ENCODE measurements at regions not wholly inside any gene's neighbourhood (a gene's known extent, or its start where the extent isn't known, plus 50 kb on each side); places are given as distances from the start of the nearest gene placed in this dataset.
A peak's percentile ranks its signal among the peaks of the same experiment; 100 is the strongest.
"Not testable (repeated sequence)": the region's sequence is repeated elsewhere in the genome, so short reads cannot be mapped to it uniquely, and the experiment has no call there.

DNA sequence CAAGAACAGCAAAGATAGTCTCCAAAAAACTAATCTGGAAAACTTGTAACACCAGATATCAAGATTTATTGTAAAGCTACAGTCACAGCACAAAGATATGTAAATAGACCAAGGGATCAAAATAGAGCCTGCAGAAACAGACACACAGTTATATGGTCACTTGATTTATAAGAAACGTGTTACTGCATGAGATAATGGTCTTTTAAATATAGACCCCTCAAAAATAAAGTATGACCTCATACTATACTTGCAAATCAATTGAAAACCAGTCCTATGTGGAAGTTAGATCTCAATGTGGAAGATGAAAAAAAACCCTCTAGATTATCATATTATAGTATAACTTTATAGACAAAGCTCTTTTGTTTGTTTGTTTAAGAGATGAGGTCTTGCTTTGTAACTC, 247.3 kb upstream of the CNR1 start:
- WGBS (ENCODE audit: insufficient coverage, insufficient replicate concordance, low lambda C conversion rate, missing lambda C conversion rate), result 0% methylated on average over 1 of the region's 1 CpG
- no peaks in the 10 kb centered on the region for H3K27me3 ChIP-seq (replicated peaks in 1 of 2; ENCODE audit: control insufficient read depth in 2 of 2, insufficient read depth in 2 of 2, low read length in 1 of 2)
- no peaks in the 10 kb centered on the region for H3K9me3 ChIP-seq (replicated peaks; ENCODE audit: control insufficient read depth, insufficient read depth, low read length)
- TF ChIP-seq IKZF1 (conservative IDR thresholded peaks at IDR 0.05), result no peak
- no peak for TF ChIP-seq CBX3 (IDR thresholded peaks at IDR 0.05; ENCODE audit: borderline replicate concordance, low read depth)
- TF ChIP-seq STAT3 (IDR thresholded peaks at IDR 0.05; ENCODE audit: low read depth, low read length), result no peak
- 0 out of 2 replicates have a peak, but pooled peaks have one; percentile 26 for TF ChIP-seq ATF7 (IDR thresholded peaks at IDR 0.05; ENCODE audit: low read depth)
- no peak for TF ChIP-seq GABPA (IDR thresholded peaks at IDR 0.05; ENCODE audit: low read depth)
- FAIRE-seq, result no peak
- in situ Hi-C loops (cut with MboI) (no loop called here), intact Hi-C loops (cut with micrococcal nuclease; ENCODE audit: unreplicated experiment) (no loop called here)
- ChIA-PET SMC1A (ENCODE audit: uncharacterized antibody, unreplicated experiment) (interaction anchor here (1.3 kb wide), 1 partner anchor 57 kb away, joined by 3 read pairs; no protein-coding TSS in a partner anchor), CTCF (no interaction called here), POLR2A (no interaction called here), RAD21 (ENCODE audit: unreplicated experiment) (interaction anchor here (0.6 kb wide), 1 partner anchor 479 kb away, joined by 3 read pairs; no protein-coding TSS in a partner anchor)
- no peaks in the 10 kb centered on the region for H4K20me1 ChIP-seq (ENCODE audit: control insufficient read depth, insufficient read depth)
- H3K4me3 ChIP-seq, result no peak overlapping the region
- H3K36me3 ChIP-seq (ENCODE audit: control insufficient read depth in 2 of 2, insufficient read depth in 2 of 2, low read length in 1 of 2), result no peaks in the 10 kb centered on the region
- H2AFZ ChIP-seq (ENCODE audit: control insufficient read depth, low read depth, low read length), result no peak overlapping the region
- DNase-seq (ENCODE audit: low read depth, low spot score), result no peak
- H3K79me2 ChIP-seq (ENCODE audit: control insufficient read depth, insufficient read depth, low read length), result no peaks in the 10 kb centered on the region
- BruUV-seq (replicated peaks), result no TSS peak
- no peaks in the 10 kb centered on the region for H3K4me1 ChIP-seq (ENCODE audit: control insufficient read depth, insufficient read depth, low read length)
- no peak for ATAC-seq
- H3K27ac ChIP-seq (ENCODE audit: control insufficient read depth, insufficient read depth), result no peak overlapping the region
- no peak overlapping the region for H3K4me2 ChIP-seq (ENCODE audit: control insufficient read depth, insufficient read depth)
- no peak overlapping the region for H3K9ac ChIP-seq (ENCODE audit: control insufficient read depth, insufficient read depth, low read length)

DNA sequence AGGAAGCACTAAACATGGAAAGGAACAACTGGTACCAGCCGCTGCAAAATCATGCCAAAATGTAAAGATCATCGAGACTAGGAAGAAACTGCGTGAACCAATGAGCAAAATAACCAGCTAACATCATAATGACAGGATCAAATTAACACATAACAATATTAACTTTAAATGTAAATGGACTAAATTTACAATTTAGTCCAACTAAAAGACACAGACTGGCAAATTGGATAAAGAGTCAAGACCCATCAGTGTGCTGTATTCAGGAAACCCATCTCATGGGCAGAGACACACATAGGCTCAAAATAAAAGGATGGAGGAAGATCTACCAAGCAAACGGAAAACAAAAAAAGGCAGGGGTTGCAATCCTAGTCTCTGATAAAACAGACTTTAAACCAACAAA, 242.2 kb upstream of the CNR1 start:
- RAD21 ChIA-PET (ENCODE audit: unreplicated experiment); H4K20me1 ChIP-seq (ENCODE audit: control insufficient read depth, insufficient read depth); POLR2A ChIA-PET; H2AFZ ChIP-seq (ENCODE audit: control insufficient read depth, low read depth, low read length); H3K27me3 ChIP-seq (replicated peaks in 1 of 2; ENCODE audit: control insufficient read depth in 2 of 2, insufficient read depth in 2 of 2, low read length in 1 of 2); H3K4me1 ChIP-seq (ENCODE audit: control insufficient read depth, insufficient read depth, low read length); H3K79me2 ChIP-seq (ENCODE audit: control insufficient read depth, insufficient read depth, low read length); CTCF ChIA-PET; H3K9me3 ChIP-seq (replicated peaks; ENCODE audit: control insufficient read depth, insufficient read depth, low read length); H3K27ac ChIP-seq (ENCODE audit: control insufficient read depth, insufficient read depth); H3K36me3 ChIP-seq (ENCODE audit: control insufficient read depth in 2 of 2, insufficient read depth in 2 of 2, low read length in 1 of 2); FAIRE-seq; H3K4me3 ChIP-seq; ATAC-seq; in situ Hi-C loops (cut with MboI); DNase-seq (ENCODE audit: low read depth, low spot score); H3K9ac ChIP-seq (ENCODE audit: control insufficient read depth, insufficient read depth, low read length); BruUV-seq (replicated peaks); intact Hi-C loops (cut with micrococcal nuclease; ENCODE audit: unreplicated experiment); H3K4me2 ChIP-seq (ENCODE audit: control insufficient read depth, insufficient read depth): not testable (repeated sequence)
- 46% methylated on average over 3 of the region's 4 CpGs for WGBS (ENCODE audit: insufficient coverage, insufficient replicate concordance, low lambda C conversion rate, missing lambda C conversion rate)
- SMC1A ChIA-PET (ENCODE audit: uncharacterized antibody, unreplicated experiment), result interaction anchor here (0.6 to 0.8 kb wide), 2 partner anchors 9 to 498 kb away, joined by 3 read pairs; no protein-coding TSS in a partner anchor

DNA sequence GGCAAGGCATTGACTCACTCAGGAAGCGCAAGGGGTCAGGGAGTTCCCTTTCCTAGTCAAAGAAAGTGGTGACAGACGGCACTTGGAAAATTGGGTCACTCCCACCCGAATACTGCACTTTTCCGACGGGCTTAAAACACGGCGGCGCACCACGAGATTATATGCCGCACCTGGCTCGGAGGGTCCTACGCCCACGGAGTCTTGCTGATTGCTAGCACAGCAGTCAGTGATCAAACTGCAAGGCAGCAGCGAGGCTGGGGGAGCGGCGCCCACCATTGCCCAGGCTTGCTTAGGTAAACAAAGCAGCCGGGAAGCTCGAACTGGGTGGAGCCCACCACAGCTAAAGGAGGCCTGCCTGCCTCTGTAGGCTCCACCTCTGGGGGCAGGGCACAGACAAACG, 240.5 kb upstream of the CNR1 start:
- BruUV-seq (replicated peaks); H3K4me3 ChIP-seq; ATAC-seq; POLR2A ChIA-PET; SMC1A ChIA-PET (ENCODE audit: uncharacterized antibody, unreplicated experiment); H4K20me1 ChIP-seq (ENCODE audit: control insufficient read depth, insufficient read depth); H3K9ac ChIP-seq (ENCODE audit: control insufficient read depth, insufficient read depth, low read length); FAIRE-seq; H2AFZ ChIP-seq (ENCODE audit: control insufficient read depth, low read depth, low read length); CTCF ChIA-PET; DNase-seq (ENCODE audit: low read depth, low spot score); H3K79me2 ChIP-seq (ENCODE audit: control insufficient read depth, insufficient read depth, low read length); H3K36me3 ChIP-seq (ENCODE audit: control insufficient read depth in 2 of 2, insufficient read depth in 2 of 2, low read length in 1 of 2); intact Hi-C loops (cut with micrococcal nuclease; ENCODE audit: unreplicated experiment); H3K4me2 ChIP-seq (ENCODE audit: control insufficient read depth, insufficient read depth); H3K9me3 ChIP-seq (replicated peaks; ENCODE audit: control insufficient read depth, insufficient read depth, low read length); H3K27me3 ChIP-seq (replicated peaks in 1 of 2; ENCODE audit: control insufficient read depth in 2 of 2, insufficient read depth in 2 of 2, low read length in 1 of 2); in situ Hi-C loops (cut with MboI); H3K4me1 ChIP-seq (ENCODE audit: control insufficient read depth, insufficient read depth, low read length); RAD21 ChIA-PET (ENCODE audit: unreplicated experiment); H3K27ac ChIP-seq (ENCODE audit: control insufficient read depth, insufficient read depth): not testable (repeated sequence)
- WGBS (ENCODE audit: insufficient coverage, insufficient replicate concordance, low lambda C conversion rate, missing lambda C conversion rate), result 64% methylated on average over 19 of the region's 19 CpGs
